Endothelial cell of umbilical vein (primary cell): ENCODE measurements at regions not wholly inside any gene's neighbourhood (a gene's known extent, or its start where the extent isn't known, plus 50 kb on each side); places are given as distances from the start of the nearest gene placed in this dataset.

Source experiments
- BruUV-seq: library from RNA; stranded (reverse); fragments of 400-500 nt; replicated peaks from 2 replicates; lab custom pipeline; 2021; lab: Mats Ljungman, UMichigan
- CTCF ChIA-PET: fragments of 300-600, 350-600 bp; sonication (Branson Sonifier 250); formaldehyde crosslinking; loops from one replicate; lab custom pipeline; 2021; ENCODE audit warnings: antibody characterized with exemption, inconsistent platforms; lab: Charles Lee
- POLR2A ChIA-PET: fragments of 300-600, 350-600 bp; sonication (Branson Sonifier 250); formaldehyde crosslinking; loops from one replicate; lab custom pipeline; 2021; ENCODE audit warnings: antibody characterized with exemption, inconsistent platforms; lab: Charles Lee
- DNase-seq: peaks from one replicate; pipeline ENCODE4 v3.0.0-alpha.2; 2011; ENCODE audit warnings: low read depth, low spot score
- FAIRE-seq: peaks from 2 replicates; lab custom pipeline; 2011; peaks lifted over from hg19 to GRCh38; lab: Jason Lieb, UNC
- H2AFZ ChIP-seq: 2 replicates; pipeline ENCODE4 v1.6.0; 2012; ENCODE audit warnings: low read depth, low read length, control low read depth, inconsistent platforms
- H3K27ac ChIP-seq: 2 replicates; pipeline ENCODE4 v1.5.1; 2011; ENCODE audit warnings: low read depth, mild to moderate bottlenecking, control low read depth, low read length, moderate library complexity; ENCODE audit not compliant: insufficient read depth
- H3K27me3 ChIP-seq, 2 experiments: 2 replicates each; pipeline versions ENCODE4 v1.6.0 to v1.6.1; 2011; ENCODE audit warnings: low read length in 2 of 2, mixed read lengths in 1 of 2; ENCODE audit not compliant: control insufficient read depth in 2 of 2, insufficient read depth in 2 of 2
- H3K36me3 ChIP-seq, 2 experiments: 2 replicates in 1 of 2; 3 replicates in 1 of 2; pipeline ENCODE4 v1.5.1; 2011; ENCODE audit warnings: low read length in 2 of 2, mild to moderate bottlenecking in 1 of 2, moderate library complexity in 1 of 2; ENCODE audit not compliant: control insufficient read depth in 2 of 2, insufficient read depth in 2 of 2; ENCODE audit errors: extremely low read depth in 1 of 2
- H3K4me1 ChIP-seq: 3 replicates; pipeline ENCODE4 v1.5.1; 2011; ENCODE audit warnings: mild to moderate bottlenecking, low read length; ENCODE audit not compliant: control insufficient read depth, insufficient read depth; ENCODE audit errors: extremely low read depth
- H3K4me2 ChIP-seq: 2 replicates; pipeline ENCODE4 v1.6.1; 2011; ENCODE audit warnings: low read length, control low read depth, mixed read lengths; ENCODE audit not compliant: insufficient read depth
- H3K4me3 ChIP-seq, 3 experiments: fragments of 200-600 bp in 1 of 3; sonication (generic), shearing (Covaris generic) in 1 of 3; replicated peaks in 1 of 3; 2 replicates each; pipeline ENCODE4 v1.5.1; 2011 to 2016; ENCODE audit warnings: control low read depth in 3 of 3, low read length in 3 of 3, mild to moderate bottlenecking in 2 of 3, inconsistent platforms in 1 of 3, low read depth in 1 of 3, moderate library complexity in 1 of 3; ENCODE audit not compliant: insufficient read depth in 1 of 3
- H3K79me2 ChIP-seq: 2 replicates; pipeline ENCODE4 v1.6.0; 2012; ENCODE audit warnings: low read length, inconsistent platforms; ENCODE audit not compliant: control insufficient read depth, insufficient read depth
- H3K9ac ChIP-seq: replicated peaks from 2 replicates; pipeline ENCODE3; 2011; ENCODE audit warnings: low read length, control low read depth; ENCODE audit not compliant: insufficient read depth; ENCODE audit errors: extremely low read depth
- H3K9me1 ChIP-seq: replicated peaks from 3 replicates; pipeline ENCODE4 v1.6.0; 2011; ENCODE audit warnings: mild to moderate bottlenecking, low read length; ENCODE audit not compliant: control insufficient read depth, insufficient read depth; ENCODE audit errors: extremely low read depth
- H3K9me3 ChIP-seq: replicated peaks from 2 replicates; pipeline ENCODE4 v1.5.1; 2012; ENCODE audit warnings: low read length, inconsistent platforms; ENCODE audit not compliant: control insufficient read depth, insufficient read depth
- H4K20me1 ChIP-seq: replicated peaks from 2 replicates; pipeline ENCODE3; 2011; ENCODE audit warnings: mild to moderate bottlenecking, low read length; ENCODE audit not compliant: control insufficient read depth, insufficient read depth; ENCODE audit errors: extremely low read depth
- EZH2 ChIP-seq: IDR thresholded peaks from 2 replicates; pipeline ENCODE4 v1.6.1; 2012; ENCODE audit warnings: borderline replicate concordance, low read depth, mild to moderate bottlenecking, moderate library complexity, low read length, inconsistent platforms; ENCODE audit not compliant: severe bottlenecking
- FOS ChIP-seq: IDR thresholded peaks from 2 replicates; pipeline ENCODE4 v1.6.1; 2011; ENCODE audit warnings: mild to moderate bottlenecking, low read length, moderate library complexity, borderline replicate concordance; ENCODE audit not compliant: insufficient read depth
- GATA2 ChIP-seq: IDR thresholded peaks from 2 replicates; pipeline ENCODE4 v1.7.0; 2011; ENCODE audit warnings: low read depth, mild to moderate bottlenecking, moderate library complexity, mixed read lengths, low read length; ENCODE audit not compliant: insufficient read length, insufficient read depth
- JUN ChIP-seq: IDR thresholded peaks from 2 replicates; pipeline ENCODE4 v1.6.1; 2011; ENCODE audit warnings: borderline replicate concordance, low read depth; ENCODE audit not compliant: insufficient read length, insufficient read depth
- MAX ChIP-seq: IDR thresholded peaks from 2 replicates; pipeline ENCODE4 v1.6.1; 2011; ENCODE audit not compliant: insufficient read depth, insufficient read length
- MYC ChIP-seq: IDR thresholded peaks from one replicate; pipeline ENCODE4 v1.6.1; 2011; ENCODE audit warnings: mild to moderate bottlenecking, low read depth, low read length
- POLR2A ChIP-seq: IDR thresholded peaks from 2 replicates; pipeline ENCODE4 v1.6.1; 2012; ENCODE audit warnings: low read depth, mild to moderate bottlenecking, control low read depth, low read length
- POLR2AphosphoS5 ChIP-seq: IDR thresholded peaks from 2 replicates; pipeline ENCODE4 v1.6.1; 2012; ENCODE audit warnings: low read depth, mild to moderate bottlenecking, control low read depth, low read length, moderate library complexity; ENCODE audit not compliant: insufficient read depth
- dilution Hi-C: fragments of 300-500 bp; cut with MboI; formaldehyde crosslinking; loops from one replicate; pipeline ENCODE4 v1.15.0; 2019; ENCODE audit warnings: low sequenced_read_pairs; ENCODE audit not compliant: extremely low pct_ligation_motif_present
- intact Hi-C: fragments of 100-400 bp; cut with micrococcal nuclease; formaldehyde crosslinking; loops from one replicate; pipeline ENCODE4 v1.10.0; 2022
- TF ChIP-seq, protein P1 (sequence below), 2 donors: IDR thresholded peaks; 1 replicate in 1 of 2; 2 replicates in 1 of 2; pipeline ENCODE4 v1.5.1; 2011; ENCODE audit warnings: low read length in 2 of 2, mild to moderate bottlenecking in 2 of 2, moderate library complexity in 2 of 2, control low read depth in 1 of 2, inconsistent platforms in 1 of 2, low read depth in 1 of 2; ENCODE audit not compliant: insufficient read depth in 1 of 2; ENCODE audit errors: extremely low read depth in 1 of 2

GRCh38 chr5:84637662-84638375 is 253.1 kb upstream of the EDIL3 start:
- Histone ChIP-seq H3K27me3 (no peaks in the 10 kb centered on the region), H4K20me1 (no peaks in the 10 kb centered on the region), H3K4me3 (no peak overlapping the region), H3K9me3 (no peaks in the 10 kb centered on the region), H3K9me1 (no peaks in the 10 kb centered on the region), H3K4me1 (no peaks in the 10 kb centered on the region), H3K27ac (no peak overlapping the region), H3K36me3 (no peaks in the 10 kb centered on the region), H3K79me2 (no peaks in the 10 kb centered on the region), H3K9ac (no peak overlapping the region), H2AFZ (no peak overlapping the region), H3K4me2 (no peak overlapping the region)
- DNase-seq: no peak
- ChIA-PET POLR2A (no interaction called here), CTCF (interaction anchor here (1.3 kb wide), 1 partner anchor 87 kb away, joined by 3 read pairs; no protein-coding TSS in a partner anchor)
- TF ChIP-seq JUN (no peak), EZH2 (no peak), MYC (no peak), POLR2AphosphoS5 (no peak), GATA2 (no peak), MAX (no peak), POLR2A (no peak), FOS (no peak)
- TF ChIP-seq, protein P1, sequence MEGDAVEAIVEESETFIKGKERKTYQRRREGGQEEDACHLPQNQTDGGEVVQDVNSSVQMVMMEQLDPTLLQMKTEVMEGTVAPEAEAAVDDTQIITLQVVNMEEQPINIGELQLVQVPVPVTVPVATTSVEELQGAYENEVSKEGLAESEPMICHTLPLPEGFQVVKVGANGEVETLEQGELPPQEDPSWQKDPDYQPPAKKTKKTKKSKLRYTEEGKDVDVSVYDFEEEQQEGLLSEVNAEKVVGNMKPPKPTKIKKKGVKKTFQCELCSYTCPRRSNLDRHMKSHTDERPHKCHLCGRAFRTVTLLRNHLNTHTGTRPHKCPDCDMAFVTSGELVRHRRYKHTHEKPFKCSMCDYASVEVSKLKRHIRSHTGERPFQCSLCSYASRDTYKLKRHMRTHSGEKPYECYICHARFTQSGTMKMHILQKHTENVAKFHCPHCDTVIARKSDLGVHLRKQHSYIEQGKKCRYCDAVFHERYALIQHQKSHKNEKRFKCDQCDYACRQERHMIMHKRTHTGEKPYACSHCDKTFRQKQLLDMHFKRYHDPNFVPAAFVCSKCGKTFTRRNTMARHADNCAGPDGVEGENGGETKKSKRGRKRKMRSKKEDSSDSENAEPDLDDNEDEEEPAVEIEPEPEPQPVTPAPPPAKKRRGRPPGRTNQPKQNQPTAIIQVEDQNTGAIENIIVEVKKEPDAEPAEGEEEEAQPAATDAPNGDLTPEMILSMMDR (IDR thresholded peaks at IDR 0.05; ENCODE audit: extremely low read depth in 1 of 2, insufficient read depth in 1 of 2, low read depth in 1 of 2, low read length in 2 of 2): no peak
- intact Hi-C loops (no loop called here), dilution Hi-C loops (no loop called here)
- FAIRE-seq: no peak
- no TSS peak for BruUV-seq
